GM21367 (cell line): ENCODE measurements at regions not wholly inside any gene's neighbourhood (a gene's known extent, or its start where the extent isn't known, plus 50 kb on each side); places are given as distances from the start of the nearest gene placed in this dataset.

Source experiments
- ATAC-seq: cut with Tn5 transposase; IDR thresholded peaks from one replicate; pipeline ENCODE4 v1.9.1; 2021; ENCODE audit not compliant: unreplicated experiment

GRCh38 chr4:173713026-173713425 is 183.0 kb upstream of the HAND2 start:
- ATAC-seq: no peak

GRCh38 chr4:173707658-173708419 is 177.8 kb upstream of the HAND2 start:
- ATAC-seq: no peak

- ATAC-seq: no peak
Observed at GRCh38 chr4:173704201-173704600, 174.2 kb upstream of the HAND2 start.

- no peak for ATAC-seq
Observed at GRCh38 chr4:173703021-173703420, 173.0 kb upstream of the HAND2 start.

GRCh38 chr4:173700650-173701049 is 170.6 kb upstream of the HAND2 start:
- no peak for ATAC-seq

GRCh38 chr4:173699841-173700475 is 169.9 kb upstream of the HAND2 start:
- ATAC-seq: no peak

GRCh38 chr4:173698557-173699262 is 168.7 kb upstream of the HAND2 start:
- no peak for ATAC-seq

GRCh38 chr4:173697840-173698239 is 167.8 kb upstream of the HAND2 start:
- ATAC-seq: no peak

GRCh38 chr4:173696551-173696950 is 166.5 kb upstream of the HAND2 start:
- no peak for ATAC-seq

GRCh38 chr4:173696011-173696410 is 166.0 kb upstream of the HAND2 start:
- no peak for ATAC-seq

- no peak for ATAC-seq
Observed at GRCh38 chr4:173685831-173686210, 155.8 kb upstream of the HAND2 start.

- no peak for ATAC-seq
Observed at GRCh38 chr4:173685165-173685830, 155.3 kb upstream of the HAND2 start.

- no peak for ATAC-seq
Observed at GRCh38 chr4:173684223-173684622, 154.2 kb upstream of the HAND2 start.

GRCh38 chr4:173682609-173683008 is 152.6 kb upstream of the HAND2 start:
- no peak for ATAC-seq

- no peak for ATAC-seq
Observed at GRCh38 chr4:173680278-173680677, 150.2 kb upstream of the HAND2 start.

GRCh38 chr4:173675446-173675845 is 145.4 kb upstream of the HAND2 start:
- no peak for ATAC-seq

- no peak for ATAC-seq
Observed at GRCh38 chr4:173669460-173670179, 139.6 kb upstream of the HAND2 start.

- no peak for ATAC-seq
Observed at GRCh38 chr4:173661001-173661400, 131.0 kb upstream of the HAND2 start.

GRCh38 chr4:173656898-173657297 is 126.9 kb upstream of the HAND2 start:
- ATAC-seq: no peak

- no peak for ATAC-seq
Observed at GRCh38 chr4:173652283-173652931, 122.4 kb upstream of the HAND2 start.
